CD14-positive monocyte (primary cell): ENCODE measurements at regions not wholly inside any gene's neighbourhood (a gene's known extent, or its start where the extent isn't known, plus 50 kb on each side); places are given as distances from the start of the nearest gene placed in this dataset.

Experiments
- DNase-seq, 3 donors: peaks; one replicate each; pipeline ENCODE4 v3.0.0-alpha.2; 2011 to 2022
- H2AFZ ChIP-seq: 2 replicates; pipeline ENCODE4 v1.6.0; 2012; ENCODE audit warnings: mild to moderate bottlenecking, low read depth, low read length, inconsistent platforms; ENCODE audit not compliant: insufficient read depth, poor library complexity, severe bottlenecking
- H3K27ac ChIP-seq, 2 donors: 1 replicate in 1 of 2; 2 replicates in 1 of 2; pipeline ENCODE4 v1.5.1; 2012 to 2013; ENCODE audit warnings: low read length in 2 of 2, control low read depth in 1 of 2, inconsistent platforms in 1 of 2, low read depth in 1 of 2, mild to moderate bottlenecking in 1 of 2
- H3K27me3 ChIP-seq, 2 donors: one replicate each; pipeline versions ENCODE4 v1.6.0 to v1.6.1; 2011 to 2013; ENCODE audit warnings: low read length in 2 of 2; ENCODE audit not compliant: control insufficient read depth in 2 of 2, insufficient read depth in 2 of 2
- H3K36me3 ChIP-seq, 2 donors: replicated peaks in 1 of 2; 1 replicate in 1 of 2; 2 replicates in 1 of 2; pipeline versions ENCODE4 v1.5.1 to v1.6.1; 2012 to 2013; ENCODE audit warnings: low read length in 2 of 2, control low read depth in 1 of 2, inconsistent platforms in 1 of 2, mild to moderate bottlenecking in 1 of 2; ENCODE audit not compliant: insufficient read depth in 2 of 2, control insufficient read depth in 1 of 2
- H3K4me1 ChIP-seq, 2 donors: 1 replicate in 1 of 2; 2 replicates in 1 of 2; pipeline versions ENCODE4 v1.5.1 to v1.6.1; 2012 to 2013; ENCODE audit warnings: low read length in 2 of 2, control low read depth in 1 of 2, inconsistent platforms in 1 of 2, mild to moderate bottlenecking in 1 of 2, moderate library complexity in 1 of 2; ENCODE audit not compliant: insufficient read depth in 2 of 2, control insufficient read depth in 1 of 2
- H3K4me2 ChIP-seq: replicated peaks from 2 replicates; pipeline ENCODE3; 2012; ENCODE audit warnings: low read length, moderate library complexity, mild to moderate bottlenecking; ENCODE audit not compliant: poor library complexity, severe bottlenecking; ENCODE audit errors: extremely low read depth
- H3K4me3 ChIP-seq, 3 experiments: fragments of 200-600 bp in 1 of 3; sonication (generic) in 1 of 3; replicated peaks in 1 of 3; 1 replicate in 2 of 3; 2 replicates in 1 of 3; pipeline ENCODE4 v1.5.1; 2011 to 2013; ENCODE audit warnings: low read length in 3 of 3, mild to moderate bottlenecking in 3 of 3, control low read depth in 2 of 3, low read depth in 2 of 3, inconsistent platforms in 1 of 3, moderate library complexity in 1 of 3
- H3K79me2 ChIP-seq: 2 replicates; pipeline ENCODE4 v1.6.0; 2012; ENCODE audit warnings: mild to moderate bottlenecking, control low read depth, inconsistent platforms, low read length, moderate library complexity; ENCODE audit not compliant: insufficient read depth
- H3K9ac ChIP-seq: 2 replicates; pipeline ENCODE4 v1.6.0; 2017; ENCODE audit warnings: low read length, mild to moderate bottlenecking; ENCODE audit not compliant: insufficient read depth, poor library complexity, severe bottlenecking
- H3K9me3 ChIP-seq, 2 donors: replicated peaks in 1 of 2; 1 replicate in 1 of 2; 2 replicates in 1 of 2; pipeline versions ENCODE4 v1.5.1 to v1.6.1; 2012 to 2013; ENCODE audit warnings: low read length in 2 of 2, control low read depth in 1 of 2; ENCODE audit not compliant: control insufficient read depth in 1 of 2, insufficient read depth in 1 of 2
- H4K20me1 ChIP-seq: 2 replicates; pipeline ENCODE4 v1.6.0; 2012; ENCODE audit warnings: mild to moderate bottlenecking, low read length, control low read depth, moderate library complexity; ENCODE audit not compliant: insufficient read depth
- H3K27ac Mint-ChIP-seq, 7 donors: one replicate each; pipeline ENCODE4 v1.8.0; 2020; ENCODE audit warnings: mild to moderate bottlenecking in 7 of 7, mixed read lengths in 7 of 7, moderate library complexity in 6 of 7, inconsistent platforms in 2 of 7
- H3K27me3 Mint-ChIP-seq, 3 donors: one replicate each; pipeline ENCODE4 v1.8.0; 2021 to 2022; ENCODE audit warnings: low read depth in 3 of 3, mild to moderate bottlenecking in 3 of 3, mixed read lengths in 3 of 3, moderate library complexity in 3 of 3, inconsistent platforms in 1 of 3
- H3K36me3 Mint-ChIP-seq, 2 donors: one replicate each; pipeline ENCODE4 v1.8.0; 2020; ENCODE audit warnings: mixed read lengths in 2 of 2, inconsistent platforms in 1 of 2, mild to moderate bottlenecking in 1 of 2
- H3K4me1 Mint-ChIP-seq: one replicate; pipeline ENCODE4 v1.8.0; 2020; ENCODE audit warnings: mild to moderate bottlenecking, mixed read lengths
- H3K4me3 Mint-ChIP-seq, 2 donors: one replicate each; pipeline ENCODE4 v1.8.0; 2020; ENCODE audit warnings: mild to moderate bottlenecking in 2 of 2, mixed read lengths in 2 of 2, moderate library complexity in 1 of 2
- H3K9me3 Mint-ChIP-seq, 7 donors: one replicate each; pipeline ENCODE4 v1.8.0; 2020 to 2022; ENCODE audit warnings: mixed read lengths in 7 of 7, mild to moderate bottlenecking in 6 of 7, moderate library complexity in 6 of 7, inconsistent platforms in 2 of 7
- CTCF ChIP-seq: fragments of 200-600 bp; IDR thresholded peaks from one replicate; pipeline ENCODE4 v1.8.0; 2022; ENCODE audit warnings: antibody characterized with exemption, mild to moderate bottlenecking
- WGBS: methylation state at CpG from one replicate; pipeline ENCODE4 v1.1.5; 2013; ENCODE audit warnings: missing lambda C conversion rate; ENCODE audit not compliant: insufficient coverage; 5-methylcytosine and 5-hydroxymethylcytosine counted together
- intact Hi-C, 2 donors: fragments of 100-400 bp; cut with micrococcal nuclease; formaldehyde crosslinking; loops; one replicate each; pipeline versions ENCODE4 v1.15.0 to v1.15.1; 2023

- H4K20me1 ChIP-seq = no peaks in the 10 kb centered on the region
- Mint-ChIP-seq H3K27ac (no peak overlapping the region), H3K9me3 (peaks cover 5 to 20% (median 15%) of the 10 kb centered on the region in 7 donors), H3K4me1 (no peaks in the 10 kb centered on the region), H3K36me3 (no peaks in the 10 kb centered on the region), H3K27me3 (peaks cover 0 to 6% (median 0%) of the 10 kb centered on the region in 3 donors), H3K4me3 (no peak overlapping the region)
- H3K27ac ChIP-seq = no peak overlapping the region
- no peak for DNase-seq
- H3K36me3 ChIP-seq = no peaks in the 10 kb centered on the region
- no peaks in the 10 kb centered on the region for H3K79me2 ChIP-seq
- no peak for TF ChIP-seq CTCF
- no peaks in the 10 kb centered on the region for H3K27me3 ChIP-seq
- intact Hi-C loops = no loop called here
- H3K9ac ChIP-seq = no peak overlapping the region
- H3K4me2 ChIP-seq = no peak overlapping the region
- no peak overlapping the region for H3K4me3 ChIP-seq
- H3K4me1 ChIP-seq = no peaks in the 10 kb centered on the region
- H3K9me3 ChIP-seq = peaks cover 15 to 36% of the 10 kb centered on the region in 2 donors
- no peak overlapping the region for H2AFZ ChIP-seq
- 98% methylated on average over 3 of the region's 3 CpGs for WGBS
These were observed 582.6 kb downstream of the MRPL39 start for GRCh38 chr21:25024639-25025038.

- WGBS = 48% methylated on average over 4 of the region's 7 CpGs
- intact Hi-C loops = no loop called here
- H3K4me1 ChIP-seq = no peaks in the 10 kb centered on the region
- no peaks in the 10 kb centered on the region for H3K36me3 ChIP-seq
- Mint-ChIP-seq H3K4me1 (peaks cover 4% of the 10 kb centered on the region), H3K36me3 (no peaks in the 10 kb centered on the region), H3K27ac (peak overlapping the region in 1 of 7 donors; percentile 25), H3K9me3 (peaks cover 2 to 16% (median 9%) of the 10 kb centered on the region in 7 donors), H3K4me3 (no peak overlapping the region), H3K27me3 (no peaks in the 10 kb centered on the region)
- peak in 2 of 3 donors; percentile 0 to 16 for DNase-seq
- no peak overlapping the region for H3K4me3 ChIP-seq
- H3K4me2 ChIP-seq = no peak overlapping the region
- no peaks in the 10 kb centered on the region for H3K79me2 ChIP-seq
- no peaks in the 10 kb centered on the region for H3K27me3 ChIP-seq
- no peaks in the 10 kb centered on the region for H4K20me1 ChIP-seq
- H2AFZ ChIP-seq = no peak overlapping the region
- no peak overlapping the region for H3K9ac ChIP-seq
- H3K27ac ChIP-seq = no peak overlapping the region
- H3K9me3 ChIP-seq = peaks cover 6 to 9% of the 10 kb centered on the region in 2 donors
- TF ChIP-seq CTCF = no peak
These were observed 601.9 kb downstream of the MRPL39 start for GRCh38 chr21:25005388-25005787.
